ENCODE measurements at regions not wholly inside any gene's neighbourhood (a gene's known extent, or its start where the extent isn't known, plus 50 kb on each side); places are given as distances from the start of the nearest gene placed in this dataset.

DNA sequence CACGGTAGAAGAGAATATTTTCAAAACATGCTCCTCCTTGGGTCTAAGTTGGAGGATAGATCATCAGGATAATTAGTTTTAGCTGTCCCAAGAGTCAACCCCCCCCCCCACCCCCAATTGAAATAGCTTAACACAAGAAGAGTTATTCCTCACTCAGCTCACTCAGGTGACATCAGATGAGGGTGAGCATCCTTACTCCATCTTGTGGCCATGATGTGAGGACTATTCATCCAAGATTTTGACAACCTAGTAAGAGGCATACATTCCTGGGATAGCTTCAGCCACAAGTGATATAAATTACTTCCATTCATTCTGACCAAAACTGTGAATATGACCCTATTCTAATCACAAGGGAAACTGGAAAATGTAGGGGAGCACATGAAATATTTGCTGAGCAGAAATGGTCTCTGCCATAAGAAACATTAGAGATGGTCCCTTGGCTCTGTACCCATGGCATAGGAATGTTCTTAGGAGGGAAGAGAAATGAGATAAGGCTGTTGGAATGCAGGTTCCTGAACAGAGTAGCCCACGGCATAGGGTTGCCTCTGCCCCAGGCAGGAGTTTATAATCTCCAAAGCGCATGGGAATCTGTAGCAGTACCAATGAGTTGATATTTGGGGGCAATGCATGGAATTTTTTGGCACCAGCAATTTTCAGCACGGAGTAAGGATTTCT lies 257.2 kb downstream of the CYRIA start:
- Histone ChIP-seq H3K4me3 (ENCODE audit: insufficient read depth, low read depth, low read length) (no peak overlapping the region), H3K27me3 (ENCODE audit: control insufficient read depth, insufficient read depth, low read length) (no peaks in the 10 kb centered on the region), H2AK5ac (ENCODE audit: low read depth, low read length) (no peak overlapping the region), H3K9me3 (ENCODE audit: control insufficient read depth, insufficient read depth, low read length) (peaks cover 19% of the 10 kb centered on the region), H2BK20ac (ENCODE audit: low read depth, low read length) (no peak overlapping the region), H3K4me1 (ENCODE audit: control insufficient read depth, insufficient read depth, low read length) (no peaks in the 10 kb centered on the region), H3K4me2 (ENCODE audit: low read depth, low read length) (no peak overlapping the region), H3K36me3 (ENCODE audit: control insufficient read depth, insufficient read depth, low read length) (no peaks in the 10 kb centered on the region), H2BK120ac (ENCODE audit: low read depth, low read length) (no peak overlapping the region), H3K14ac (replicated peaks; ENCODE audit: low read depth, low read length) (no peak overlapping the region), H4K20me1 (ENCODE audit: insufficient read depth, low read length) (no peaks in the 10 kb centered on the region), H4K8ac (ENCODE audit: low read depth in 2 of 2, low read length in 2 of 2) (no peak overlapping the region), H2BK15ac (ENCODE audit: low read depth, low read length) (no peak overlapping the region), H2AK9ac (replicated peaks; ENCODE audit: low read depth, low read length, poor library complexity) (no peak overlapping the region), H3K23ac (ENCODE audit: low read depth, low read length) (no peak overlapping the region), H3K79me1 (ENCODE audit: low read depth in 1 of 2, low read length in 2 of 2) (no peaks in the 10 kb centered on the region), H3K9me1 (ENCODE audit: insufficient read depth, low read length) (no peaks in the 10 kb centered on the region), H4K91ac (ENCODE audit: insufficient read depth, low read depth, low read length) (no peak overlapping the region), H3K27ac (ENCODE audit: insufficient read depth, low read length) (no peak overlapping the region), H2AFZ (replicated peaks; ENCODE audit: low read length, poor library complexity) (no peak overlapping the region), H4K5ac (ENCODE audit: low read depth, low read length) (no peak overlapping the region), H2BK5ac (ENCODE audit: low read depth, low read length, poor library complexity, severe bottlenecking) (no peak overlapping the region), H3K18ac (ENCODE audit: low read depth, low read length) (no peak overlapping the region), H3K4ac (ENCODE audit: low read depth, low read length) (no peak overlapping the region), H3K56ac (ENCODE audit: extremely low read depth, insufficient read depth, low read length) (no peak overlapping the region), H3K9ac (ENCODE audit: low read depth, low read length) (no peak overlapping the region)
- TF ChIP-seq CEBPB (IDR thresholded peaks at IDR 0.05; ENCODE audit: low read depth, low read length) (no peak), ELK1 (IDR thresholded peaks at IDR 0.05; ENCODE audit: borderline replicate concordance, low read depth, low read length) (no peak), RFX5 (IDR thresholded peaks at IDR 0.05; ENCODE audit: low read depth, low read length) (no peak), FOS (IDR thresholded peaks at IDR 0.05; ENCODE audit: low read depth, low read length) (no peak), MXI1 (IDR thresholded peaks at IDR 0.05; ENCODE audit: borderline replicate concordance, low read depth, low read length) (no peak), RAD21 (IDR thresholded peaks at IDR 0.05; ENCODE audit: low read length) (no peak), BHLHE40 (IDR thresholded peaks at IDR 0.05; ENCODE audit: low read depth, low read length) (no peak), CHD1 (IDR thresholded peaks at IDR 0.05; ENCODE audit: low read depth, low read length) (no peak), SMC3 (IDR thresholded peaks at IDR 0.05; ENCODE audit: low read depth, low read length) (no peak), CTCF (conservative IDR thresholded peaks at IDR 0.05; ENCODE audit: low read depth, low read length) (no peak), MAFK (IDR thresholded peaks at IDR 0.05; ENCODE audit: low read depth, low read length) (no peak), MAZ (IDR thresholded peaks at IDR 0.05; ENCODE audit: borderline replicate concordance, low read depth, low read length) (no peak), RCOR1 (IDR thresholded peaks at IDR 0.05; ENCODE audit: insufficient replicate concordance, low read length) (no peak)
- WGBS, 2 experiments (ENCODE audit: extremely low coverage in 2 of 2, insufficient read length in 1 of 2), result 60% methylated on average over 1 of the region's 4 CpGs; no CpG with 5 or more reads in 1 of the 2 experiments
- CTCF ChIA-PET, result no interaction called here
- in situ Hi-C loops (cut with MboI; ENCODE audit: low sequenced_read_pairs) (no loop called here), intact Hi-C loops (cut with micrococcal nuclease) (no loop called here), dilution Hi-C loops (cut with HindIII; ENCODE audit: low sequenced_read_pairs, unreplicated experiment) (no loop called here)
- DNase-seq (no peak), ATAC-seq (ENCODE audit: low read depth) (no peak)
- BruUV-seq (replicated peaks), result no TSS peak
- POLR2A ChIA-PET (ENCODE audit: unreplicated experiment), result no interaction called here

All from IMR-90 (cell line).